ENCODE measurements at regions not wholly inside any gene's neighbourhood (a gene's known extent, or its start where the extent isn't known, plus 50 kb on each side); places are given as distances from the start of the nearest gene placed in this dataset.

- no peak for TF ChIP-seq TSHZ2 (CRISPR knock-in tag; IDR thresholded peaks at IDR 0.05)
- TF ChIP-seq ZFP3 (CRISPR knock-in tag; IDR thresholded peaks at IDR 0.05): no peak
- no peak for TF ChIP-seq CREB5 (CRISPR knock-in tag; IDR thresholded peaks at IDR 0.05; ENCODE audit: low read depth)
- no peak for TF ChIP-seq ZNF565 (CRISPR knock-in tag; conservative IDR thresholded peaks at IDR 0.05; ENCODE audit: low read depth)
These were observed 311.0 kb downstream of the NSG2 start for GRCh38 chr5:174356536-174356935.

Data from SK-N-SH treated with all-trans-retinoic acid at 6 μM for 48 hours (cell line).